HG03565 (cell line): ENCODE measurements at regions not wholly inside any gene's neighbourhood (a gene's known extent, or its start where the extent isn't known, plus 50 kb on each side); places are given as distances from the start of the nearest gene placed in this dataset.
"Not testable (repeated sequence)": the region's sequence is repeated elsewhere in the genome, so short reads cannot be mapped to it uniquely, and the experiment has no call there.

ENCODE experiments used
- ATAC-seq: cut with Tn5 transposase; IDR thresholded peaks from one replicate; pipeline ENCODE4 v1.9.1; 2021; ENCODE audit warnings: mild to moderate bottlenecking, moderate library complexity; ENCODE audit not compliant: unreplicated experiment

DNA sequence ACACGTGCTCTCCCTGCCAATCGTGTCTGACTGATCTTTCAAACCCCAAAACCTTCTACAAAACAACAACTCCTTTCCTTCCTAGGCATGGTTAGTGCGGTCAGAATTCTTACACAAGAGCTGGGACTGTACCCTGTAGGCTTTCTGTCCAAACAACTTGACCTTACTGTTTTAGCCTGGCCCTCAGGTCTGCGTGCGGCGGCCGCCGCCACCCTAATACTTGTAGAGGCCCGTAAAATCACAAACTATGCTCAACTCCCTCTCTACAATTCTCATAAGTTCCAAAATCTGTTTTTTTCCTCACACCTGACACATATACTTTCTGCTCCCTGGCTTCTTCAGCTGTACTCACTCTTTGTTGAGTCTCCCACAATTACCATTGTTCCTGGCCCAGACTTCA is 814.3 kb upstream of the VRK2 start:
- not testable (repeated sequence) for ATAC-seq

DNA sequence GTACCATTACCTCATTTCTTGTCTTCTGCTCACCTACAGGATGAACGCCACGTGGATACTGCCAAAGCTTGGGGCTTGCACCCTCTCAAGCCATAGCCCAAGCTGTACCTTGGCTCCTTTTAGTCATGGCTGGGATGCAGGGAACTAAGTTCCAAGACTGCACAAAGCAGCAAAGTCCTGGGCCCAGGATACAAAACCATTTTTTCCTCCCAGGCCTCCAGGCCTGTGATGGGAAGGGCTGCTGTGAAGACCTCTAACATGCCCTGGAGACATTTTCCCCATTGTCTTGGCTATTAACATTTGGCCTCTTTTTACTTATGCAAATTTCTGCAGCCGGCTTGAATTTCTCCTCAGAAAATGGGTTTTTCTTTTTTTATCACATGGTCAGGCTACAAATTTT is 795.1 kb upstream of the VRK2 start:
- not testable (repeated sequence) for ATAC-seq

DNA sequence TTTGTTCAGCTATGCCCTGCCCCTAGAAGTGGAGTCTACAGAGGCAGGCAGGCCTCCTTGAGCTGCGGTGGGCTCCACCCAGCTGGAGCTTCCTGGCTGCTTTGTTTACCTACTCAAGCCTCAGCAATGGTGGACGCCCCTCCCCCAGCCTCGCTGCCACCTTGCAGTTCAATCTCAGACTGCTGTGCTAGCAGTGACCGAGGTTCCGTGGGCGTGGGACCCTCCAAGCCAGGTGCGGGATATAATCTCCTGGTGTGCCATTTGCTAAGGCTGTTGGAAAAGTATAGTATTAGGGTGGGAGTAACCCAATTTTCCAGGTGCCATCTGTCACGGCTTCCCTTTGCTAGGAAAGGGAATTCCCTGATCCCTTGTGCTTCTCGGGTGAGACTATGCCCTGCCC is 770.2 kb upstream of the VRK2 start:
- ATAC-seq, result not testable (repeated sequence)

DNA sequence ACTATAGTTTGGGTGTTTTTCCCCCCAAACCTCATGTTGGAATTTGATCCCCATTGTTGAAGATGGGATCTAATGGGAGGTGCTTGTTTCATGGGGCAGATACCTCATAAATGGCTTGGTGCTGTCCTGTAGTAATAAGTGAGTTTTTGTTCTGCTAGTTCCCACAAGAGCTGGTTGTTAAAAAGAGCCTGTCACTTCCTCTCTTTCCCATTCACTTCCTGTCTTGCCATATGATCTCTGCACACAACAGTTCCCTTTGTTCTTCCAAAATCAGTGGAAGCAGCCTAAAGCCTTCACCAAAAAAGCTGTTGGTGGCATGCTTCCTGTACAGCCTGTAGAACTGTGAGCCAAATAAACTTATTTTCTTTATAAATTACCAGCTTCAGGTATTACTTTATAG is 768.2 kb upstream of the VRK2 start:
- ATAC-seq, result no peak

DNA sequence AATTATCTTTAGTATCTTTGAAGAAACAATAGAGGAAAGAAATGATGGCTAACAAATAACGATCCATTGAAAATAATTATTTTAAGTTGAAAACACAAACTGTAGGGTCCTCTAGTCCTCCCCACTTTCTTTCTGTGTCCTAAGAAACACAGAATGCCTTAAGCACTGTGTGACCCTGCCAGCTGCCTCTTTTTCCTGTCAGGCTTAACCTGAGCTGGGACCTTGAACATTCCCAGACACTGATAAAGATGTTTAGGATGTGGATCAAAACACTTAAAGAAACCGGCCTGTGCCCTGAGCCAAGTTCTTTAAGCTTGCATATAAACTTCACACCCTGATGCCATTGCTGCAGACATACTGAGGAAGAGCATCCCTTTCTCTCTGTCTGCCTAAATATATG is 755.4 kb upstream of the VRK2 start:
- no peak for ATAC-seq

DNA sequence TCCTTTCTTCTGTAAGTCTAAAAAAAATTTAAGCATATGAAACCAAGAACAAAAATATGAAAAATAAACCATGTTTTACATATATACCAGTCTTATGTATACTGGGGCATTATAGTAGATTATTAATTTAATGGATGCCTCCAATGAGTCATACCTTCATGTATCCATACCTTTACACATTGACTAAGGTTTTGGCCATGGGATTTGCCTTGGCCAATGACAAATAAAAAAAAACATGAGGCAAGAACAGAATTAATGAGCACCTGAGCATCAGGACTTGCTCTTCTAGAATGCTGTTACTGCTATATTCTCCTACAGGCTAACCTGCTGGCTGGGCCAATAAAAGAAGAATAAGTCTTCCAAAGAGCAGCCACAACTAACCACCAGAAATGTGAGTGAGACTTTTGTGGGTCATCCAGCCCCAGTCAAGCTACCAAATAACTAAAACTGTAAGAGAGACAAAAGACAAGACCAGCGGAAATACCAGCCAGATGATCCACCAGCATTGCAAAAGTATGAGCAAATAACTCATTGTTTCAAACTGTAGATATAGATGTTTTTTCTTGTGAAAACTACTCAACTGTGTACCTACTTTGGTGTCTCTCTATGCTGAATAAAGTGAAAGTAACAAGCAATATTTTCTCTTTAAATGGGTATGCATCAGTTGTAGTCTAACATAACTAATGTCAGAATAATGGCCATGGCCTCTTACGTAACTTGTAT is 749.6 kb upstream of the VRK2 start:
- no peak for ATAC-seq

DNA sequence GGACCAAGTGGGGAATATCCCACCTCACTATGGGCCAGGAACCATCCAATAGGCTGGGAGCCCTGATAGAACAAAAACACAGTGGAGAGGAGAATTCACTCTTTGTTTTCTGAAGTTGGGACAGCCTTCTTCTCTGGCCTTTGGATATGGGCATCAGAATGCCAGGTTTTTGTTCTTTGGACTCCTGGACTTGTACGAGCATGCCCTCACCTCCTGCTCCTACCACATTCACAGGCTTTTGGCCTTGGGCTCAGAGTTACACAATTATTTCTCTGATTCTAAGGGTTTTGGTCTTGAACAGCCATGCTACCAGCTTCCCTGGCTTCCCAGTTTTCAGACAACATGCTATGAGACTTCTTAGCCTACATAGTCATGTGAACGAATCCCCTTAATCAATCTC is 732.9 kb upstream of the VRK2 start:
- no peak for ATAC-seq

DNA sequence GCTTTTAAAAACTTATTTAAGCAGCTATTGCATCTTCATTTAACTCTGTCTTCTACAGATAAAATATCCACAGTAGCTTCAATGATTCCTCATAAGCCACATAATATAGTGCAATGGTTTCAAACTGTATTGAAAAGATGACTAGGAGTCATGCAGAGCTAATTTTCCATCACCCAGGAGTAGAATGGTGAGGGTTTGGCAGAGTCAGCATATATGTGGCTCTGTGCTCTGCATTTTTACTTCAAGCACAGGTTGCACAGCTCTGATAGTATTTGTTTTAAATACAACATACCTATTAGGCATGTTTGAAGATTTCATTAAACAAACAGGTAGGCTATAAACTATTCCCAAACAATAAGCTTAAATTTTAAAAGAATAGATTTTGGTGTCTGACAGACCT is 731.9 kb upstream of the VRK2 start:
- ATAC-seq, result no peak

DNA sequence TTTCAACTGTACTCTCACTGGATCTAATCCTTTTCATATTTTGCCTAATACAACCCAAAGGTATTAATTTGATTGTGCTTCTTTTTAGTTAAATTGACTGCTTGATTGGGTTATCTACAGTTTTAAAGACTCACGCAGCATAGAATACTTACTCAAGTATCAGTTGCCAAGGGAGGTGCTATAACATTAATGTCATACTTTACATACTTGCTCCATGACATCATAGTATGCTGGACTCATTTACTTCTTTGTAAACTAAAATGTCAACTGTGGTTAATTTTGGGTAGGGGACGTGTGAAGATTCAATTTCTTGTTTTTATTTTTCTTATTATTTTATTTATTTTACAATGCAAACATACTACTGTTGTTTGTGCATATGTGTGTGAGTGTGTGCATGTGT is 716.2 kb upstream of the VRK2 start:
- no peak for ATAC-seq

DNA sequence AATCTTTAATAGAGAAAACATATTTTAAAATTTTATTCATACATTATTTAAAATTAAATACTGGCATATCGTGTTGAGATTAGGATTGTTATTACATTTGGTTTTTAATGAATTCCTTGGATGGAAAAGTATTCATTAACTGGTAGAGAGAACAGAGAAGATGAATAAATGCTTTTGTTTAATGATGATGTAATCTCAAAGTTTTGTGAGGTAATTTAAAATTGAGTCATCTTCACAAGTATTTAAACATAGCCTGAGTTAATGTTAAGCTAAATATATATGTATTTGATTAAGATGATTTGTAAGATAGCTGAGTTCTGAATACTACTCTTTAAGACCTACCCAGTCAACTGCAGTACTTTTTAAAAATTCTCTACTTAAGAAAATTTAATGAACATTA is 713.4 kb upstream of the VRK2 start:
- ATAC-seq, result no peak

DNA sequence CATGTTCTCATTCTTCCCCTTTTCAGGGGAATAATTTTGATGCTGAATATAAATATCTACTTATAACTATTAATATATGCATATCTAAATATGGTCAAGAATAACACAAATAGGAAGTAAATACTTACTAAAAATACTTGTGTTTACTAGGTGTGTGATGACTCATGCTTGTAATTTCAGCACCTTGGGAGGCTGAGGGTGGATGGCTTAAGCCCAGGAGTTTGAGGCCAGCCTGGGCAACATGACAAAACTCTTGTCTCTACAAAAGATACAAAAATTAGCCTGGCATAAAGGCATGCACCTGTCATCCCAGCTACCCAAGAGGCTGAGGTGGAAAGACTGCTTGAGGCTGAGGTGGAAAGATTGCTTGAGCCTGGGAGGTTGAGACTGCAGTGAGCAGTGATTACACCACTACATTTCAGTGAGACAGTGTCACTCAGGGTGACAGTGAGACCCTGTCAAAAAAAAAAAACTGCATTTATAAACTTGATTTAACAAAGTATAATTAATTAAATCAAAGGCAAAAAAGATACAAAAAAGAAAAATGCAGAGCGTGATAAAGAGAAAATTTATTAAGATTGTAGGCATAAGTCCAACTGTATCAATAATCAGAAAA is 703.1 kb upstream of the VRK2 start:
- ATAC-seq, result no peak

DNA sequence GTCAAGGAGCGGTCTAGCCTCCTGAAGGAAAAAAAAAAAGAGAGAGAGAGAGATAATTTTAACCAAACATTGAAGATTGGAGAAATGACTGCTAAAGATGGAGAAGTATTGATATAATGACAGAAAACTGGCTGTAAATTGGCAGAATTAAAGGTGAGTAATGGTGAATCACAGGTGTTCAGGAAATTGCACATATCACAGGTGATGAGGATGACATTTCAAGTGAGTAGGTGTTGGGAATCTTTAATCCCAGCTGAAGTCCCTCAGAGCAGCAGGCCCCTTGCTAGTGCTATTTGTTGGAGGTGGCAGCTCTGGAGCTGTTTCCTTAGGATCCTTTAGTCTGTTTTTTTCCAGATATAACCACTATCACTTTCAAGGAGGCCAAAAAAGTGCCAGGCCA is 678.4 kb upstream of the VRK2 start:
- ATAC-seq, result no peak

DNA sequence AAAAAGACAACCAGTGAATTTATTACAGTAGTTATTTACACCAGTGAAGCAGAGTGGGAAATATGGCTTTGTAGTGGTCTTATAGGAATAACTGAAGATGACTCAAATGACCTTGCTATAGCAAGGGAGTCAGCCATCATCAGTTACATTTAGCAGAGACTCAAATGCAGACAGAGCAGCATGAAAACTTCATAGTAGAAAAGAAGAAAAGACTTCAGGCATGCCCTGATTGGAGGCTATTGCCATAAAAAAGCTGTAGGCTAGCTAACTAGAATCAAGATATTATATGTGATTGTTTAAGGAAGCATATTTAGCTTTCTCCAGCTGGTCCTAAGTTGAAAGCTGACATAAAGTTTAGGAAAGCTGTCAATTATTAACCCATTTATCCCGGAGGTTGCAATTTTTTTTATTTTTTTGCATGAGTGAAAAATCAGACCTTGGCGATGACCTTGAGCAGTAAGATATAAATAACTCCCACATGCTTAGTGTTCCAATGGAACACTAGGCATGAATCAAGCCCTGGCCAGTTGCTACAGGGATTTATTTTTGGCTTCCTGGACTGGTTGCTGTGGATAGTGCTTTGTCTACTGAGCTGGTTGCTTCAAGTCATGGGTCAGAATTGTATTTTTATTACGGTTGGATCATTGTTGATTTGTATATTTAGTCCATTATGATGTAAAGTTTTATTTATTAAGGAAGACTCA is 675.6 kb upstream of the VRK2 start:
- no peak for ATAC-seq

DNA sequence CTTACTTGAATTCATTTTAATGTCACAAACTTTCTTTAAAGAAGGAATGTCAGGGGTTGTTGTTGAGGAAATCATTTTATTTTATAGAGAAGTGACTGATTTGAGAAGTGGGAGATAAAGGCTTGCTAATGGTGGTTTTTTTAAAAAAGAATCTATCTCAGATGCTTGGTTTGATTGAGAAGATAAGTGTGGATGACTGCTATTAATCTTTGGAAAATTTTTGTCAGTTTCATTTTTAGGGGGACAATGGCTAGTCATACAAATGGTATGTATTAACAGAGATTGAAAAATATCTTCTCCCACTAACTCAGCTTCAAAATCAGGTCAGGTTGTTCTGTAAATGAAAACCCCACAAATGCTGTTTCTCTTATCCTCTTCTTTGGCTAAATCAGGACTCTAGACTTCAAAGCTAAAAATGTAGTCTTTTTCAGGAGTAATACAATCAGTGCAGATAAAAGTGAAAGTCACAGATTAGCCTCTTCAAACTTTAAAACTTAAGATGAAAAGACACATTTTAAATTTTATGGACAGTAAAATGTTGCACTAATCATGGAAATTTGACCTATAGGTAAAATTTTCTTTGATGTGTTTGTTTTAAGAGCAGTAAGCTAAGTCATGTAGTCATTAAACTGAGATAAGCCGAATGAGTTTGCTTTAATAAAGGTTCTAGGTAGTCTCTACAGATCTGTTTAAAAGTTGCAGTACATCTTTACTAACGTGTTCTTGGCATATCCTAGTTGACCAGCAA is 674.2 kb upstream of the VRK2 start:
- no peak for ATAC-seq

DNA sequence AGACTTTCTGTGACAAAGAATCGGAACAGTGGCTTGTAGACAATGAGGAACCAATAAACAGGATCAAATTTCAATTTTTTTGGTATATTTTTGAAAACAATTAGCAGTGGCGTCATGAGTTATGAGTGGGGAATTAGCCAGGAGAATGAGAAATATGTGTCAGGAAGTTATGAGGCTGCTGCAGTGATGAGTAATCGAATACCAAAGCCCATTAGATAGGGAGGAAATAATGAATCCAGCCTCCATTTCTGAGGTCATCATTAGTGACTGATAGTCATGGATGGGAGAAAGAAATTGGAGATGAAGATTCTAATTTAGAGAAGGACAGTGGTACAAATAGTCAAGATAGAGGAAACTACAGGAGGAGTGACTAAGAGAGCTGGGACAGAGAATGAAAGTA is 673.1 kb upstream of the VRK2 start:
- ATAC-seq, result no peak

DNA sequence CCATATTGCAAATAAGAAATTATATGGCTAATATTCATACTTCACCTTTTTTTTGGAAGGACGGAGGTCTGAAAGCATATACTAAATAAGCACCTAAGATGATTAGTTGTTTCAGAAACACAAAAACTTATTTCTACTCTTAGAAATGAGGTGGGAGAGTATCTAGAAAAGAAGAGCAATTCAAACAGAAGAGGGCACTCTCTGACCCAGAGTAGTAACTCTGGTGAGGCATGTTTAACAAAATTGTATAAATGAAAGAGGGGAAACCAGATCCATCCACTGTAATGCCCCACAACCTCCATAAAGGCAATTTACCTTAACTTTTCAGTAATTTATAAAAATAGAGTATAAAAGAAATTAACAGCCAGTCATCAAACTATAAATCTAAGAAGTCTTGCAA is 669.6 kb upstream of the VRK2 start:
- no peak for ATAC-seq

DNA sequence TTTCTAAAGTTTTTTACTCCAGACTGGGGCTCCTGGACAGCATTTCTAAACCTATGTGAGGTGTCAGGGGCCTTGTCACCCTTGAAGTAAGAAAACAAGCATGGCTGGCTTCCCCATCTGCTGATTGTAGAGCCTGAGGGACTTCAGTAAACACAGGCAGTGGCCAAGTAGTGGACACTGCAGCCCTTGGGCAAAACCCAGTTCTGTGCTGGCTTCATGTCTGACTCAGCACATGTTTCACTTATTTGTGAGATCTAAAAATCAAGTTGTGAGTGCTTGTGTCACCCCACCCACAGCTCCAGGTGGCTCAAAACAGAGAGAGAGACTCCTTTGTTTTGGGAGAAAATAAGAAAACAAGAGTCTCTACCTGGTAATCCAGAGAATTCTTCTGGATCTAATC is 660.3 kb upstream of the VRK2 start:
- ATAC-seq, result no peak

DNA sequence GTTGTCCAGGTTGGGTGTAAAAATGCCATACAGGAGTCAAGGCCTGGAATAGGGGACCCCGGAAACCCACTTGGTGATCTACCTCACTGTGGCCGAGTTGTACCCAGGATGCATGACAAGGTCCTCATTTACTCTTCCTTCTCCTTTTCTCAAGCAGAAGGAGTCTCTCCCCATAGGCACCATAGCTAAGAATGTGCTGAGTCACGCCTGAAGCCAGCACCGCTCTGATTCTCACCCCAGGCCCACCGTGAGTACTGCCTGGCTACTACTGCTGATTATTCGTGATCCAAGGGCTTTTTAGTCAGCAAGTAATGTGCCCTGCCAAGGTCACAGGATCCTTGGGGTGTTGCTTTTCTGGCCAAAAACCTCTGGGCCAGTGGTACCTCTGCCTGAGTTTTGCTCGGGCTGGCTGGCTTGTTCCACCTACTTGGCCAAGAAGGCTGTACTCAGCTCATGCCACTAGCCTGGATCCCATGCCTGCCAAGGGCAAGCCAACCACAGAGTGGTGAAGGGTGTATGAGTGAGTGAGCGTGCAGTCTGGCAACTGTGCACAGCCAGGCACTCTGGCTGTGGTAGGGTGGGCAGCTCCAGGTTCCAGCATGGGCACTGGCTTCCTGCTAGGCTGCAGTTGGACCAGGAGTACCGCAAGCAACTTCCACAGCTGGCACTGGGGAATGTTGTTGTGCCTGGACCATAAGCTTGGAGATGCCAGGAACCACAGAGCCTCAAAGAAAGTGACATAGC is 650.1 kb upstream of the VRK2 start:
- ATAC-seq, result no peak

DNA sequence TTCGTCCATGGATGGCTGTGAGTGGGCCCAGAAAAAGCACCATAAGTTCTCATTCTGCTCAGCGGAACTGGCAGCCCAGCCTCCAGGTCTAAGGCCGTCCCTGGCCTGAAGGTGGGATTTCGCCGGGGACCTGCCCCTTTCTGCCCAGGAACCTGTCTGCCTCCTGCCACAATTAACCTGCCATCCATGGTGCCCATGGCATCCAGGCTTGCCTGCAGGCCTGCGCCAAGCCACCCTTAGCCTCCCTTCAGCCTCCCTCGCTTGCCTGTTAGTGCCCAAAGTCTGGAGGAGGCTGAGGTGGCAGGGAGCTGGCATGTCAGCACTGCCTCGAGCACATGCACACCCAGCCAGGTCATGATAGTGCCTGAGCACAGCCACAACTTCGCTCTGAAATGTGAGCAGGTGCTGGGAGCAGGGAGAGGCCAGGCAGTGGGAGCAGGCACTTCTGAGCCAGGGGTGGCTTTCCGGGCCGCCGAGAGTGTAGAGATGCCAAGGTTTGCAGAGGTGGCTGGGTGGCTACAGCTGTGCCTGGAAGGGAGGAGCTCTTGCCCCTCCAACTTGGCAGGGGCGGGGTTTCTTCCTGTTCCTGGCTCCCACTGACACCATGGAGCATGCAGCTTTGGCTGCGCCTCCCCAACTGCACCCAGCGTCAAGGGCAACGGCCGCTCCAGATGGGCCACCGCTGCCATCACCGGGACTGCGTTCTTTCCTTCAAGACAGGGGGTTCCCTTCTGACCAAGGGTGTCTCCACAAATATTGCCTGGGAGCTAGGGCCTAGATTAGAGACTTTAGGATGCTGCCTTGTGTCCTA is 648.9 kb upstream of the VRK2 start:
- no peak for ATAC-seq

DNA sequence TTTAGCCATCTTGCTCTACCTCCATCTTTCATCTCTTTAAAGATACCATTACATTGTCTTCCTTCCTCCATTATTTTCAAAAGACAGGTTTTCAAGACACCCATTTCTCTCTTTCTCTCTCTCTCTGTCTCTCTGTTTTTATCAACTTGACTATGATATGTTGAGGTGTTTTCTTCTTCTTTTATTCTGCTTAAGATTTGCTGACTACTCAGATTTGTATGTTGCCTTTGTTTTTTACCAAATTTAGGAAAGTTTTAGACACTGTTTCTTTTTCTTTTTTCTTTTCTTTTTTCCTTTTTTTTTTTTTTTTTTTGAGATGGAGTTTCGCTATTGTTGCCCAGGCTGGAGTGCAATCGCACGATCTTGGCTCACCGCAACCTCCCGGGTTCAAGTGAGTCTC is 647.5 kb upstream of the VRK2 start:
- no peak for ATAC-seq
